ENCODE measurements at regions not wholly inside any gene's neighbourhood (a gene's known extent, or its start where the extent isn't known, plus 50 kb on each side); places are given as distances from the start of the nearest gene placed in this dataset.

GRCh38 chr5:23071682-23072081 lies 218.5 kb upstream of the CDH12 start:
- DNase-seq (ENCODE audit: low read depth) (no peak), FAIRE-seq (no peak)
- Histone ChIP-seq H3K4me3 (ENCODE audit: low read depth, low read length) (no peak overlapping the region), H3K27me3 (ENCODE audit: control insufficient read depth, insufficient read depth, low read length) (no peaks in the 10 kb centered on the region), H3K36me3 (ENCODE audit: control insufficient read depth, insufficient read depth, low read length) (no peaks in the 10 kb centered on the region)
- TF ChIP-seq, protein P1, sequence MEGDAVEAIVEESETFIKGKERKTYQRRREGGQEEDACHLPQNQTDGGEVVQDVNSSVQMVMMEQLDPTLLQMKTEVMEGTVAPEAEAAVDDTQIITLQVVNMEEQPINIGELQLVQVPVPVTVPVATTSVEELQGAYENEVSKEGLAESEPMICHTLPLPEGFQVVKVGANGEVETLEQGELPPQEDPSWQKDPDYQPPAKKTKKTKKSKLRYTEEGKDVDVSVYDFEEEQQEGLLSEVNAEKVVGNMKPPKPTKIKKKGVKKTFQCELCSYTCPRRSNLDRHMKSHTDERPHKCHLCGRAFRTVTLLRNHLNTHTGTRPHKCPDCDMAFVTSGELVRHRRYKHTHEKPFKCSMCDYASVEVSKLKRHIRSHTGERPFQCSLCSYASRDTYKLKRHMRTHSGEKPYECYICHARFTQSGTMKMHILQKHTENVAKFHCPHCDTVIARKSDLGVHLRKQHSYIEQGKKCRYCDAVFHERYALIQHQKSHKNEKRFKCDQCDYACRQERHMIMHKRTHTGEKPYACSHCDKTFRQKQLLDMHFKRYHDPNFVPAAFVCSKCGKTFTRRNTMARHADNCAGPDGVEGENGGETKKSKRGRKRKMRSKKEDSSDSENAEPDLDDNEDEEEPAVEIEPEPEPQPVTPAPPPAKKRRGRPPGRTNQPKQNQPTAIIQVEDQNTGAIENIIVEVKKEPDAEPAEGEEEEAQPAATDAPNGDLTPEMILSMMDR (IDR thresholded peaks at IDR 0.05; ENCODE audit: insufficient read depth, low read length, severe bottlenecking) = no peak

DNA sequence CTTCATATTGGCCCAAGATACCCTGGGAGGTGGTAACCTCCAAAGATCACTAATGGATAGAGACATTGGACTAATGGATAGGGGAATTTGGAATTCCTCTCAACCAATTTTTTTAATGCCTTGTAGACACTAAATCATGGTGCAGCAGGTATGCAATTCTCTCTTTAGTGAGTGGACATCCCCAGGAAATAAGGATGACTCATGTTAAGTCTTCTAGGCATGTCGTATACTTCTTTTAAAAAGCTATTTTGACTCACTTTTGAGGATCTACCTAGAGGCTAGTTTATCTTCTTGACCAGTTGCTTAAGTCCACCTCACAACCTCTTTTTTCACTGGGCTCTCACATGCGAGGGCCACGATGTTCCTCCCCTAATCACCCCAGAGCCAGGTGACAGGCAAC lies 211.6 kb upstream of the CDH12 start:
- H3K4me3 ChIP-seq (ENCODE audit: low read depth, low read length) = no peak overlapping the region
- DNase-seq (ENCODE audit: low read depth) (no peak), FAIRE-seq (no peak)
- H3K36me3 ChIP-seq (ENCODE audit: control insufficient read depth, insufficient read depth, low read length) = no peaks in the 10 kb centered on the region
- no peaks in the 10 kb centered on the region for H3K27me3 ChIP-seq (ENCODE audit: control insufficient read depth, insufficient read depth, low read length)
- TF ChIP-seq, protein P1 (IDR thresholded peaks at IDR 0.05; ENCODE audit: insufficient read depth, low read length, severe bottlenecking) = no peak

DNA sequence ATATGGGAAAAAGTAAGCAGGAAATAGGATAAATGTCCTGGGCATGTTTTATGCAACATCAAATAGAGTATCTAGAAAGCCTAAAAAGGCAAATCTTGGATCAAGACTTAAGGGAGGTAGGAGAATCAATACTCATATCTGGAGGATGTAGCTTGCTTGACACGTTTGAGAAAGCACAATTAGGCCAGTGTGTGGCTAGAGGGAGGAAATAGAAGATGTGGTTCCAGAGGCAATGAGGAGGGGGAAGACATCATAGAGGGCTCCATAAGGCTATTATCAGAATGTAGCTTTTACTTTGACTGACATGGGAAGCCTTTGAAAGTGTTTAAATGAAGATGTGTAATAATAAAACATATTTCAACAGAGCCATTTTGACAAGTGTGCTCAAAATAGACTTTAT lies 200.7 kb upstream of the CDH12 start:
- TF ChIP-seq, protein P1 (IDR thresholded peaks at IDR 0.05; ENCODE audit: insufficient read depth, low read length, severe bottlenecking) = no peak
- no peak overlapping the region for H3K4me3 ChIP-seq (ENCODE audit: low read depth, low read length)
- H3K36me3 ChIP-seq (ENCODE audit: control insufficient read depth, insufficient read depth, low read length) = no peaks in the 10 kb centered on the region
- no peaks in the 10 kb centered on the region for H3K27me3 ChIP-seq (ENCODE audit: control insufficient read depth, insufficient read depth, low read length)
- DNase-seq (ENCODE audit: low read depth) (no peak), FAIRE-seq (no peak)

- Histone ChIP-seq H3K4me3 (ENCODE audit: low read depth, low read length) (no peak overlapping the region), H3K36me3 (ENCODE audit: control insufficient read depth, insufficient read depth, low read length) (no peaks in the 10 kb centered on the region), H3K27me3 (ENCODE audit: control insufficient read depth, insufficient read depth, low read length) (no peaks in the 10 kb centered on the region)
- TF ChIP-seq, protein P1 (IDR thresholded peaks at IDR 0.05; ENCODE audit: insufficient read depth, low read length, severe bottlenecking) = no peak
- no peak for FAIRE-seq
- no peak for DNase-seq (ENCODE audit: low read depth)
Measured at GRCh38 chr5:23042226-23042625, 189.1 kb upstream of the CDH12 start.

GRCh38 chr5:23035555-23036090 lies 182.5 kb upstream of the CDH12 start:
- Histone ChIP-seq H3K4me3 (ENCODE audit: low read depth, low read length) (no peak overlapping the region), H3K36me3 (ENCODE audit: control insufficient read depth, insufficient read depth, low read length) (no peaks in the 10 kb centered on the region), H3K27me3 (ENCODE audit: control insufficient read depth, insufficient read depth, low read length) (no peaks in the 10 kb centered on the region)
- DNase-seq (ENCODE audit: low read depth) = no peak
- TF ChIP-seq, protein P1 (IDR thresholded peaks at IDR 0.05; ENCODE audit: insufficient read depth, low read length, severe bottlenecking) = no peak
- peak; percentile 75 for FAIRE-seq

DNA sequence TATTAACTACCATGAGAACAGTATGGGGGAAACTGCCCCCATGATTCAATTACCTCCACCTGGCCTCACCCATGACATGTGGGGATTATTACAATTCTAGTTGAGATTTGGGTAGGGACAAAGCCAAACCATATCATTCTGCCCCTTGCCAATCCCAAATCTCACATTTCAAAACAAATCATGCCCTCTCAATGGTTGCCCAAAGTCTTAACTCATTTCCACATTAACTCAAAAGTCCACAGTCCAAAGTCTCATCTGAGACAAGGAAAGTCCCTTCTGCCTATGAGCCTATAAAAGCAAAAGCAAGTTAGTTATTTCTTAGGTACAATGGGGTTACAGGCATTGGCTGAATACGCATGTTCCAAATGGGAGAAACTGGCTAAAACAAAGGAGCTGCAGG lies 180.7 kb upstream of the CDH12 start:
- H3K4me3 ChIP-seq (ENCODE audit: low read depth, low read length) = no peak overlapping the region
- no peaks in the 10 kb centered on the region for H3K27me3 ChIP-seq (ENCODE audit: control insufficient read depth, insufficient read depth, low read length)
- DNase-seq (ENCODE audit: low read depth) = no peak
- FAIRE-seq = no peak
- H3K36me3 ChIP-seq (ENCODE audit: control insufficient read depth, insufficient read depth, low read length) = no peaks in the 10 kb centered on the region
- TF ChIP-seq, protein P1 (IDR thresholded peaks at IDR 0.05; ENCODE audit: insufficient read depth, low read length, severe bottlenecking) = no peak

Measured in bronchial epithelial cell (primary cell).